Activated B cell treated with CpG ODN at 0.5 μM for 24 hours (primary cell): ENCODE measurements at regions not wholly inside any gene's neighbourhood (a gene's known extent, or its start where the extent isn't known, plus 50 kb on each side); places are given as distances from the start of the nearest gene placed in this dataset.

Source experiments
- ATAC-seq: fragments of 200-7000 bp; cut with Tn5 transposase; one replicate; pipeline ENCODE4 v1.10.0; 2021; ENCODE audit warnings: low read depth, mild to moderate bottlenecking, moderate library complexity
- CTCF ChIA-PET: fragments of 350-600 bp; sonication (Branson Sonifier 250); formaldehyde crosslinking; loops from one replicate; lab custom pipeline; 2021; ENCODE audit warnings: antibody characterized with exemption; lab: Charles Lee
- POLR2A ChIA-PET: fragments of 350-600 bp; sonication (Branson Sonifier 250); formaldehyde crosslinking; loops from one replicate; lab custom pipeline; 2021; ENCODE audit warnings: antibody characterized with exemption; lab: Charles Lee
- DNase-seq: peaks from one replicate; pipeline ENCODE4 v3.0.0; 2022
- H3K27ac Mint-ChIP-seq: one replicate; pipeline ENCODE4 v1.8.0; 2020; ENCODE audit warnings: mixed read lengths
- H3K27me3 Mint-ChIP-seq: one replicate; pipeline ENCODE4 v1.8.0; 2021; ENCODE audit warnings: mixed read lengths
- H3K36me3 Mint-ChIP-seq: one replicate; pipeline ENCODE4 v1.8.0; 2021; ENCODE audit warnings: low read depth, mixed read lengths
- H3K4me1 Mint-ChIP-seq: one replicate; pipeline ENCODE4 v1.8.0; 2021; ENCODE audit warnings: mixed read lengths
- H3K4me3 Mint-ChIP-seq: one replicate; pipeline ENCODE4 v1.8.0; 2020; ENCODE audit warnings: mild to moderate bottlenecking, mixed read lengths
- H3K9me3 Mint-ChIP-seq: one replicate; pipeline ENCODE4 v1.8.0; 2020; ENCODE audit warnings: mixed read lengths
- CTCF ChIP-seq: fragments of 200-600 bp; IDR thresholded peaks from one replicate; pipeline ENCODE4 v1.8.0; 2022; ENCODE audit warnings: antibody characterized with exemption, mild to moderate bottlenecking
- intact Hi-C: fragments of 100-400 bp; cut with micrococcal nuclease; formaldehyde crosslinking; loops from one replicate; pipeline ENCODE4 v1.15.1; 2024

- CTCF ChIA-PET, result no interaction called here
- peaks cover 5% of the 10 kb centered on the region for H3K9me3 Mint-ChIP-seq
- POLR2A ChIA-PET, result no interaction called here
Measured at GRCh38 chr10:28774051-28774995, 97.0 kb downstream of the BAMBI start.

DNA sequence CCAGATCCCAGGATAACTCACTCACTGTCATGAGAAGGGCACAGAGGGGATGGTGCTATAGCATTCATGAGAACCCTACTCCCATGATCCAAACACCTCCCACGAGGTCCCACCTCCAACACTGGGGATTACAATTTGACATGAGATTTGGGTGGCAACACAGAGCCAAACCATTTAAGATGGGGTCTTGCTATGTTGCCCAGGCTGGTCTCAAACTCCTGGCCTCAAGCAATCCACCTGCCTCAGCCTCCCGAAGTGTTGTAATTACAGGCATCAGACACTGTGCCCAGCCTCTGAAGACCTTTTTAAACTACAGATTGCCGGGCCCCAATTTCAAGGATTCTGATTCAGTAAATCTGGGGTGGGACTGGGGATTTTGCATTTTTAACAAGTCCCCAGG is 98.5 kb downstream of the BAMBI start:
- Mint-ChIP-seq H3K36me3 (no peaks in the 10 kb centered on the region), H3K27me3 (no peaks in the 10 kb centered on the region), H3K27ac (no peak overlapping the region), H3K4me1 (no peaks in the 10 kb centered on the region), H3K9me3 (peaks cover 5% of the 10 kb centered on the region), H3K4me3 (no peak overlapping the region)
- ChIA-PET CTCF (no interaction called here), POLR2A (no interaction called here)
- intact Hi-C loops, result no loop called here
- no peak for TF ChIP-seq CTCF
- ATAC-seq (no peak), DNase-seq (no peak)

More at GRCh38 chr10:28774051-28774995, 97.0 kb downstream of the BAMBI start:
- intact Hi-C loops, result no loop called here
- TF ChIP-seq CTCF, result no peak
- no peaks in the 10 kb centered on the region for H3K36me3 Mint-ChIP-seq
- DNase-seq (no peak), ATAC-seq (no peak)
- H3K27me3 Mint-ChIP-seq, result no peaks in the 10 kb centered on the region
- H3K4me1 Mint-ChIP-seq, result no peaks in the 10 kb centered on the region
- H3K27ac Mint-ChIP-seq, result no peak overlapping the region
- no peak overlapping the region for H3K4me3 Mint-ChIP-seq

- no peaks in the 10 kb centered on the region for H3K36me3 Mint-ChIP-seq
- no peak overlapping the region for H3K27ac Mint-ChIP-seq
- TF ChIP-seq CTCF, result no peak
- ChIA-PET POLR2A (no interaction called here), CTCF (no interaction called here)
- no peak overlapping the region for H3K4me3 Mint-ChIP-seq
- no peak for DNase-seq
- H3K4me1 Mint-ChIP-seq, result no peaks in the 10 kb centered on the region
- ATAC-seq, result no peak
- H3K9me3 Mint-ChIP-seq, result peaks cover 5% of the 10 kb centered on the region
- no peaks in the 10 kb centered on the region for H3K27me3 Mint-ChIP-seq
- intact Hi-C loops, result no loop called here
Measured at GRCh38 chr10:28776519-28776918, 99.2 kb downstream of the BAMBI start.

DNA sequence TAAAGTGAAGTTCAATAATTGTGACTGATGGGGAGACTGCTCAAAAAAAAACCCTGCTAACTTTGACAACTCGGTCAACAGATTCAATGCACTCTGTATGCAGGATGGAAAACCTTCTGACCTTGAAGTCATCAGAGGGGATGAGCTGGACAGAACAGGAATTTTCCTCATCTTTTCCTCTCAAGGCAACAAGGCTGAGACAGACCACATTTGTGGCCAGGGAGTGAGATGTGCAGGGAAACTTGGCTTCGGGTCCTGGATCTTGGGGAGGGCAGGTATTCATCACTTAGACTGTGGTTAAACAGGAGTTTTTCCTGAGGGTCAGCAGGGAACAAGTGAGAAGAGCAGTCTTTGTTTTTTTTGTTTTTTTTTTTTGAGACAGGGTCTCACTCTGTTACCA is 100.6 kb downstream of the BAMBI start:
- ChIA-PET POLR2A (no interaction called here), CTCF (no interaction called here)
- no peak for TF ChIP-seq CTCF
- DNase-seq (no peak), ATAC-seq (no peak)
- H3K27me3 Mint-ChIP-seq, result no peaks in the 10 kb centered on the region
- H3K4me3 Mint-ChIP-seq, result no peak overlapping the region
- H3K4me1 Mint-ChIP-seq, result no peaks in the 10 kb centered on the region
- H3K27ac Mint-ChIP-seq, result no peak overlapping the region
- H3K36me3 Mint-ChIP-seq, result no peaks in the 10 kb centered on the region
- intact Hi-C loops, result no loop called here
- peaks cover 5% of the 10 kb centered on the region for H3K9me3 Mint-ChIP-seq

GRCh38 chr10:28778524-28778923 is 101.2 kb downstream of the BAMBI start:
- H3K9me3 Mint-ChIP-seq, result peaks cover 5% of the 10 kb centered on the region
- no peak overlapping the region for H3K27ac Mint-ChIP-seq
- no peak for TF ChIP-seq CTCF
- ChIA-PET POLR2A (no interaction called here), CTCF (no interaction called here)
- DNase-seq, result no peak
- H3K36me3 Mint-ChIP-seq, result no peaks in the 10 kb centered on the region
- no peak overlapping the region for H3K4me3 Mint-ChIP-seq
- intact Hi-C loops, result no loop called here
- H3K27me3 Mint-ChIP-seq, result no peaks in the 10 kb centered on the region
- ATAC-seq, result no peak
- H3K4me1 Mint-ChIP-seq, result no peaks in the 10 kb centered on the region
